ENCODE measurements at regions not wholly inside any gene's neighbourhood (a gene's known extent, or its start where the extent isn't known, plus 50 kb on each side); places are given as distances from the start of the nearest gene placed in this dataset.

DNA sequence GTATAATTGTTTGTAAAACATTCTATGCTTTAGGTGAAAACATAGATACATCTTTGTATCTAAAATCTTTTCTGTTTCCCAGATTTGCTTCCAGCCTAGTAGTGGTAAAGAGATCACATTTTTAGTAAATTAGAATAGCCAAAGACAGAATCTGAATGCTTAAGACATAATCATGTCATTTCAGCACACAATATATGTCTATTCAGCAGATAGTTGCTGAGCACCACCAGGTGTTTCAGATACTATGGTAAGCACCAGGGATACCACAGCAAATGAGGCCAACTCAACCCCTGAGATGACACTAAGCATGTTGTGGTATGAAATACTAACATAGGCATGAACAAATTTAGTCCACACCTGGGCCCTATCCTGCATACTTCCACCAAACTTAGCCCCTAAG, 195.2 kb upstream of the SOX14 start:
- TF ChIP-seq, protein P1, sequence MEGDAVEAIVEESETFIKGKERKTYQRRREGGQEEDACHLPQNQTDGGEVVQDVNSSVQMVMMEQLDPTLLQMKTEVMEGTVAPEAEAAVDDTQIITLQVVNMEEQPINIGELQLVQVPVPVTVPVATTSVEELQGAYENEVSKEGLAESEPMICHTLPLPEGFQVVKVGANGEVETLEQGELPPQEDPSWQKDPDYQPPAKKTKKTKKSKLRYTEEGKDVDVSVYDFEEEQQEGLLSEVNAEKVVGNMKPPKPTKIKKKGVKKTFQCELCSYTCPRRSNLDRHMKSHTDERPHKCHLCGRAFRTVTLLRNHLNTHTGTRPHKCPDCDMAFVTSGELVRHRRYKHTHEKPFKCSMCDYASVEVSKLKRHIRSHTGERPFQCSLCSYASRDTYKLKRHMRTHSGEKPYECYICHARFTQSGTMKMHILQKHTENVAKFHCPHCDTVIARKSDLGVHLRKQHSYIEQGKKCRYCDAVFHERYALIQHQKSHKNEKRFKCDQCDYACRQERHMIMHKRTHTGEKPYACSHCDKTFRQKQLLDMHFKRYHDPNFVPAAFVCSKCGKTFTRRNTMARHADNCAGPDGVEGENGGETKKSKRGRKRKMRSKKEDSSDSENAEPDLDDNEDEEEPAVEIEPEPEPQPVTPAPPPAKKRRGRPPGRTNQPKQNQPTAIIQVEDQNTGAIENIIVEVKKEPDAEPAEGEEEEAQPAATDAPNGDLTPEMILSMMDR (IDR thresholded peaks at IDR 0.05), result no peak
- no peak for TF ChIP-seq POLR2A (IDR thresholded peaks at IDR 0.05)
